ENCODE measurements at regions not wholly inside any gene's neighbourhood (a gene's known extent, or its start where the extent isn't known, plus 50 kb on each side); places are given as distances from the start of the nearest gene placed in this dataset.
"Not testable (repeated sequence)": the region's sequence is repeated elsewhere in the genome, so short reads cannot be mapped to it uniquely, and the experiment has no call there.

DNA sequence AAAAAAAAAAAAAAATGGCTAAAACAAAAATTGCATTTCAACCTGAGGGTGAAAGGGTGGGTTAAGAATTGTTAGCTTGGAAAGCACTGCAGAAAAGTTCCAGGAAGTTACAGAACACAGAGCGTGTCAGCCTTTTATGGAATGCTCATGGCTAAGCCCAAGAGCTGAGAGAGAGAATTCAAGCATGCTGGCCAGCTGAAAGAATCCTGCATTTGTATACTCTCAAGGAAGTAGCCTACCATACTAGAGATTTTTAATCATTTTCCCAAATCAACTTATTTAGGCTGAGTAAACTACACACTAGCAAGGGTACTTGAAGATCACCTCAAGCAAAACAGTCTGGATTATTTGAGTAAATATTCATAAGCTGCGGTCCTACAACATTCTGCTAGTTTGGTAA, 153.9 kb downstream of the KCNJ2 start:
- DNase-seq (ENCODE audit: low read depth) = no peak

- no peak for DNase-seq (ENCODE audit: low read depth)
Observed at GRCh38 chr17:70324031-70324430, 154.7 kb downstream of the KCNJ2 start.

GRCh38 chr17:70327279-70327678, 157.9 kb downstream of the KCNJ2 start:
- no peak for DNase-seq (ENCODE audit: low read depth)

DNA sequence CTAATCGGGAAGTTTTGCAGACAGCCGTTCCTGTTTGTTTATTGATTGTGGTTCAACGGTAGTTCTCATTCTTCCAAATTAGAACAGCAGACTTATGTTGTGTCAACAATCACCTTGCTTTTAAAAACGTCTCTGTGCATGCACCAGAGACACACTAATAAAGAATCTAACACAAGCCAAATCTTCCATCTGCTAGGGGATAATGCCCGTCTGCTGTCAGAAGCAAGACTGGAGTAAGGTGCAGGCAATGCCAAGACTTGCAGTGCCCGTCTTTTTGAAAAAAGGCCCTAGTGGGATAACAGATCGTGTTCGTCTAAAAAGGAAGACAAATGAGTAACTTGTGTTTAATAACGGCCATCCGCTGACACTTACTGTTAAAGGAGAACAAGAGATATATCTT, 158.4 kb downstream of the KCNJ2 start:
- DNase-seq (ENCODE audit: low read depth) = no peak

DNA sequence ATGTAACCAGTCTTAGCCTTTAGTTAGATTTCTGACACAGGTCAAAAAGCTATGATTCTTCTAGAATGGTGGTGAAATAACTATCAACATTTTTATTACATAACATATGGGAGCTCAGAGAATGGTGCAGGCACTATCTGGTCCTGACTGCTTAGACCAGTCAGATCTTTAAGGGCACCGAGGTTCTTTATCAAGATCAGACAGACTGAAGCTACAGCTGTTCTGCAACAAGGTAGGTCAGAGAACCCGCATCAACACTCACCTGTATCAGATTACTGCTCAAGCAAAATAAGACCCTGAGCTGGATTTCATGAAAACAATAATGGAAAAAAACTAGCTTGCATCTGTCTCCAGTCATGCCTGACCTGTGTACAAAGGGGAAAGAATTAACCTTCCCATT, 160.4 kb downstream of the KCNJ2 start:
- DNase-seq (ENCODE audit: low read depth) = no peak

DNA sequence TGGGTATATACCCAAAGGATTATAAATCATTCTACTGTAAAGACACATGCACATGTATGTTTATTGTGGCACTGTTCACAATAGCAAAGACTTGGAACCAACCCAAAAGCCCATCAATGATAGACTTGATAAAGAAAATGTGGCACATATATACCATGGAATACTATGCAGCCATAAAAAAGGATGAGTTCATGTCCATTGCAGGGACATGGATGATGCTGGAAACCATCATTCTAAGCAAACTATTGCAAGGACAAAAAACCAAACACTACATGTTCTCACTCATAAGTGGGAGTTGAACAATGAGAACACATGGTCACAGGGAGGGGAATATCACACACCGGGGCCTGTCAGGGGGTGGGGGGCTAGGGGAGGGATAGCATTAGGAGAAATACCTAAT, 161.7 kb downstream of the KCNJ2 start:
- not testable (repeated sequence) for DNase-seq (ENCODE audit: low read depth)

DNA sequence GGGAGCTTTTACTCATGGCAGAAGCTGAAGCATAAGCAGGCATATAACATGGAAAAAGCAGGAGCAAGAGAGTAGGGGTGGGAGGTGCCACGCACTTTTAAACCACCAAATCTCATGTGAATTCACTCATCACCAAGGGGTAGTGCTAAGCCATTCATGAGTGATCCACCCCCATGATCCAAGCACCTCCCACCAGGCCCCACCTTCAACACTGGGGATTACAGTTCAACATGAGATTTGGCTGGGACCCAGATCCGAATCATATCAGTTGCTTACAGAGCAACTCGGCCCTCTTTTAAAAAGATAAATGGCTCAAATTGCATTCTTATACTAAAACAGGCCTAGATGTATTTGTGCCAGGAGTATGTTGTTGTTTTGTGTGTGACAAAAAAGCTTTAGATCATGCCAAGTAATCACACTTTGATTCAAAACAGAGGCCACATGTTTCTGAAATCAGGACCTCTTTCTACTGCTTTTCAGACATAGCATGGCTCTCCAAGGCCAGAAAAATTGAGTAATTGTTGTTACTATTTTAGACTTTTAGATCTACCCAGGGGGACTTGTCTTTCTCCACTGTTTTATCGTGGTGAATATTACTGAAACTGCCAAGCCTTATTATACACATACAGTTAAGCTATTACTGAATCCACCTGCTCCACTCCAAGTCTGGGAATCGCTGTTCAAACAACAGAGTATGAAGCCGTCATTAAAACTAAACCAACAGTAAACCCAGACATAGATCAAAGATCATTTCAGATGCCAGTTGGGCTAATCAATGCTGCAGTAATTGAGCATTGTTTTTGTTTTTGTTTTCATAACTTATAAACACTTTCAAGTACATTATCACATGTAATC, 163.3 kb downstream of the KCNJ2 start:
- no peak for DNase-seq (ENCODE audit: low read depth)

DNA sequence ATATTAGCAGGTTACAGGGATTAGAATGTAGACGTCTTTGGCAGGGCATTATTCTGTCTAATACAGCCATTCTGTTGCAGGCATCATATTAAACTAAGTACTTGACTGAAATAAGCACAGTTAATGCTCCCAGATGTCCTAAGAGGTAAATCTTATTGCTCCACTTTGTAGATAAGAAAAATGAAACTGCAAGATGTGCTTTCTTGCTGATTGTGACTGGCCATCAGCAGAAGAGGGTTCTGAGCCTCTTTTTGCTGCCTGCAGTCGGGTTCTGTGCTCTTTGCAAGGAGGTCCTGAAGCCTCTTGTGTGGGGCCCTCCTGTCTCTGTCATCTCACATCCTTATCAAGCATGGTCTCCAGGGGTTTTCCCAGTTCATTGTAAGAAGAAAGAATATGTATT, 167.1 kb downstream of the KCNJ2 start:
- no peak for DNase-seq (ENCODE audit: low read depth)

DNA sequence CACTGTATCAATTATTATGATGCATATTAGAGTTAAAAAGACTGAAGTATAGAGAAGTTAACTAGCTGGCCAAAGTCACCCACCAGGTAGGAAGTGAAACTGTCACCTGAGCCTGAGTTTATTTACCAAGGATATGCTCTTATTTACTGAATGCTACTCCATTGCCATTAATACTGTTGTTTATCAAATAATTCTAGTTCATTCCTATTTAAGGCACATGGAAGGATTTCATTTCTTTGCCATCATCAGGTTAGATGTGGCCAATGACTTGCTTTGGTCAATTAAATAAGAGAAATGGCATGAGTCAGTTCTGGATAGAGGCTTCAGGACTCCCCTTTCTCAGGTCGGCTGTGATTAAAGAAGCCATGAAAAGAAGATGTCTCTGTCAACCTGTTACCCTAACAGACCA, 169.6 kb downstream of the KCNJ2 start:
- no peak for DNase-seq (ENCODE audit: low read depth)

DNA sequence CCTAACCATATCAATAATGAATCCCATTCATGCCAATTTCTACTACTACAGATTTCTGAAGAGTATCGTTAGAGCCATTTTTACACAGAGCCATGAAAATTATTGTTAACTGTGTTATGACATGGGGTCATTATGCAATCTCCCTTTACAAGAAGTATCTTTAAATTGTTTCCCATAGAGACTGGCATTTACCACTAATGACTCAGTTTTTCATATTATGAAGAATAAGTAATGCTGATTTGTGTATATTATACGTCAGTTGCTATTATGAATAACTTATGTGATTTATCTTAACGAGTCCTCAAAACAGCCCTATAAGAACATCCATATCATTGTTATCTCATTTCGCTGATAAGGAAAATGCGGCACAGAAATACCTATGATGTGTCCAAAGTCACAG, 173.8 kb downstream of the KCNJ2 start:
- DNase-seq (ENCODE audit: low read depth) = no peak

- DNase-seq (ENCODE audit: low read depth) = no peak
Observed at GRCh38 chr17:70344386-70345060, 175.2 kb downstream of the KCNJ2 start.

DNA sequence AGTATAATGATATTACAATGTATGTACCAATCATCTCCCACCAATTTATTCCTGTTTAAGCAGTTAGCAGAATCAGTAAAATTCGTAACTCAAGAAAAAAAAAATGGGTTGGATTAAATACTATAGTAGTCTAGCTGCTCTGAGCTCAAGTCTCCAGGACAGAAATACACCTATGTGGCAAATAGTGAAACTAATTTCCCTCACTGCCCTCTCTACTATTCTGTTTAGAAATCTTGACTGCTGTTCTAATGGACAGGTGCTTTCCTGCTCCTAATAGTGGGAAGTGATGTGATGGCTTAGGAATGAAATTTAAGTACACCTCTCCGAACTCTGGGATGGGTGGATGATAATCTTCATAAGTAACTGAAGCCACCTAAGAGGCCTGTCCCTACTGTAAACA, 175.7 kb downstream of the KCNJ2 start:
- no peak for DNase-seq (ENCODE audit: low read depth)

- no peak for DNase-seq (ENCODE audit: low read depth)
Observed at GRCh38 chr17:70352834-70353233, 183.5 kb downstream of the KCNJ2 start.

DNA sequence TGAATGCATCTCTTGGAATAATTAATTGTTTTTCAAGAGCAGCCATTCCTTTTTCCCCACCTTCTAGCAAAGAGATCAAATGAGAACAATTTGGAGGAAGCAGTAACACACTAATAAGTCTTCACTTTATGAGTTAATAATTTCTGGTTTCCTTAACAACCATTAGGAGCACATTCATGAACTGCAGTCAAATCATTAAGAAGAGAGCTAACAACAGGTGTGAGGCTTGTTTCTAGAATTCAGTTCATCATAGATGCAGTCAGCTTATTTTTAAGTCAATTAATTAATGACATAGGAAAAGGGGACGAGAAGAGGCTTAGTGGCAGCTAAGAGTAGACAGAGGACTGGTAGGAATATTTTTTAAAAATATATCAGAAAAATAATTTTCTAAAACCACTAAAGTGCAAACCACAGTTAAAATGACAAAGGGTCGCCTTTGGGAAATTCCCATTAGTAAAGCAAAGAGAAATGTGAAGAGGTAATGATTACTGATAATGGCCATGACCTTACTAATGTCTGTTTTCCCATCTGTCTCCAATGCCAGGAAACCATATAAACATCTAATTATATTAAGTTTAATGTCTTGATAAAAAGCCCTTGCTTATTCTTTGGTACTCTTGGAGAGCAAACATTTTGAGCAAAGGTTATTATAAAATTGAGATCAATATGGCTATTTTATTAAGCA, 184.2 kb downstream of the KCNJ2 start:
- DNase-seq (ENCODE audit: low read depth) = no peak

GRCh38 chr17:70355185-70355584, 185.9 kb downstream of the KCNJ2 start:
- no peak for DNase-seq (ENCODE audit: low read depth)

GRCh38 chr17:70357190-70357589, 187.9 kb downstream of the KCNJ2 start:
- DNase-seq (ENCODE audit: low read depth) = no peak

GRCh38 chr17:70365091-70365583, 195.8 kb downstream of the KCNJ2 start:
- no peak for DNase-seq (ENCODE audit: low read depth)

- no peak for DNase-seq (ENCODE audit: low read depth)
Observed at GRCh38 chr17:70366386-70366785, 197.1 kb downstream of the KCNJ2 start.

DNA sequence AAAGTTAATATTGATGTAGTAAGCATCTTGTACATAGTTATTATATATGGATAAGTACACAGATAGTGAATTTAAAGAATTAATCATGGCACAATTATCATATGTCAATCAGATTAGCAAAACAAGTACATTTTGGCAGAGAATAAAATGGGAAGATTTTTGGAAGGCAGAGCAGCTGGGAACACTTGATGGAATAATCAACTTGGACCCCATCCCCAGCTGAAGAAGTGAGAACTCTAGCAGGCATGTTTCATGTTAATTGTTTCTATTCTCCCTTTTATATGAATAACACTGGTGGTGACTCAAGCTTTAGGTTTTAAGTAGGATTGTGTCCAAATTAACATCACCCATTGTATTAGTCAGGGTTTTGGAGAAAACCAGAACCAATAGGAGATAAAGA, 198.7 kb downstream of the KCNJ2 start:
- no peak for DNase-seq (ENCODE audit: low read depth)

DNA sequence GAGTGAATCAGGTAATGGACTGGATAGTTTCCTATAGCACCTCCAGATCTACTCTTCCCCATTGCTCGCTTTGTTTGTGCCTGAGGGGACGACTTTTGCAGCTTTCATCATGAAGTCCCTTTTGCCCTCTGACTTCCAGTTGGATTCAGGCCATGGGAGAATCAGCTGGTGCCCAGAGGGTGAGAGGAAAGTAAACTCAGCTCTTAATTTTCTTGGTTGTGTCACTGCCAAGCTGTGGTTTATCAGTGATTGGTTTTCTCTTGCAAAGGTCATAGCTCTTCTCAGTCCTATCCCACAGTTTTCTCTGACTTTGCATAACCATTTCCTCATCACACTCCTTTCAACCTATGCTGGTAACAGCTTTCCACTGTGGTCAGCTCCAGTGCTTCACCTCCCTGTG, 200.1 kb downstream of the KCNJ2 start:
- no peak for DNase-seq (ENCODE audit: low read depth)

- no peak for DNase-seq (ENCODE audit: low read depth)
Observed at GRCh38 chr17:70370816-70371215, 201.5 kb downstream of the KCNJ2 start.

DNA sequence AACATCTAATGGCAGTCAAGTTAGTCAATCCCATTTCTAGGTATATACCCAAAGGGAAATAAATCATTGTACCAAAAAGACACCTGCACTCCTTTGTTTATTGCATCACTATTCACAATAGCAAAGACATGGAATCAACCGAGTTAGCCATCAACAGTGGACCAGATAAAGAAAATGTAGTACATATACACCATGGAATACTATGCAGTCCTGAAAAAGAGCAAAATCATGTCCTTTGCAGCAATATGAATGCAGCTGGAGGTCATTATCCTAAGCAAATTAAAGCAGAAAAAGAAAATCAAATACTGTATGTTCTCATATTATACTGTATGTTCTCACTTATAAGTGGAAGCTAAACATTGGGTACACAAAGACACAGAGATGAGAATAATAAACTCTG, 204.0 kb downstream of the KCNJ2 start:
- no peak for DNase-seq (ENCODE audit: low read depth)

GRCh38 chr17:70374496-70374895, 205.2 kb downstream of the KCNJ2 start:
- DNase-seq (ENCODE audit: low read depth) = no peak
